Activated CD4-positive, alpha-beta T cell treated with anti-CD3 and anti-CD28 coated beads, Interleukin-2, Interleukin-6, amounts not matched to agents 100 ng/mL and 50 ng/mL, durations not matched to agents 16 hours and 8 hours (primary cell): ENCODE measurements at regions not wholly inside any gene's neighbourhood (a gene's known extent, or its start where the extent isn't known, plus 50 kb on each side); places are given as distances from the start of the nearest gene placed in this dataset.
"Not testable (repeated sequence)": the region's sequence is repeated elsewhere in the genome, so short reads cannot be mapped to it uniquely, and the experiment has no call there.

Experiments used
- DNase-seq: peaks from one replicate; pipeline ENCODE4 v3.0.0-alpha.2; 2020

DNA sequence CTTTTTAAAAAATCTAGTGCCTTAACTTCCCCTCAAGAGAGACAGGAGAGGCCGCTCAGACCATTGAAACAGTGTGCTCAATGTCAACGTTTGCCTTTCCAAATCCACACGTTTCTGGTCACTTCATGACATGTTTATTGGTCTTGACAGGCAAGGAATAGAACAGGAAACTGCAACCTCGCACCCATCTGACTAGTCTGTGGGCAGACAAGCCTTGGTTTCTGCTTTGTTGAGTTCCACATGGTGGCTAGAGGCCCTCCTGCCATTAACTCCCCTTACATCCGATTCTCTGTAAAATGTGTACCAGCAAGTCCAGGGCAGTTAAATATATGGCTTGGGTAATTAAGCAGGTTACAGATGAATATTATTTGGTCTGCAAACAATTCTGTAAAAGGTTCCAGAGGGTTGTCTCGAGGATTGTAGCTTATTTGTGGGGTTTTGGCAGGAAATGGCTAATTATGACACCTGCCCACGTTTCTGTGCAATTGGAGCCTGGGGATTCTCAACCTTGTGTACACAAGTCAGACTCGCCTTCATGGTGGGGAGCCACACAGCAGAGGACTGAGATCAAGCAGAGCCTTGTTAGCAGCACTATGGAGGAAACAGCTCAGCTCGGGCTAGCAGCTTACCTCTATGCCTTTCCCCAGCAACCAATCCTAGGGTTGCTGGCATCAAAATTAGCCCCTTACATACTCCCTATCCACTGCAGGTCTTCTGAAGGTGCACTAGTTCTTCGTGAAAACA is 317.5 kb upstream of the IGF1R start:
- DNase-seq = no peak

GRCh38 chr15:98331676-98332075 is 316.7 kb upstream of the IGF1R start:
- no peak for DNase-seq

- DNase-seq = no peak
Observed at GRCh38 chr15:98333251-98333650, 315.1 kb upstream of the IGF1R start.

DNA sequence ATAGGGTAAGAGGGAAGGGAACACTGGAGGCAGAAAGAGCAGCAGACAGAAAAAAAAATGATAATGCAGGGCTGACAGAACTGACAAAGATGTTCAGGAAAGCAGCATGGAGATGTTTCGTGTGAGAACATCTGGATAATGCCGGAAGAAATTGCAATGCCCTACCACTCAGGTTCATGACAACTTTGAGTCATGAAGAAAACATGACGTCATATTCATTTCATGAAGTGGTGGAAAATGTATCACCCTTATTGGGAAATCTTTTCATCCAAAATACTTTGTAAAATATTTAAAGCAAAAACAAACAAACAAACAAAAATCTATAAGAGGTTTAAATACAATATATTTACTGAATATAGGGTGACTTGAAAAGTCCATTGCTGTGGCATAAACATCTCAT is 305.4 kb upstream of the IGF1R start:
- no peak for DNase-seq

DNA sequence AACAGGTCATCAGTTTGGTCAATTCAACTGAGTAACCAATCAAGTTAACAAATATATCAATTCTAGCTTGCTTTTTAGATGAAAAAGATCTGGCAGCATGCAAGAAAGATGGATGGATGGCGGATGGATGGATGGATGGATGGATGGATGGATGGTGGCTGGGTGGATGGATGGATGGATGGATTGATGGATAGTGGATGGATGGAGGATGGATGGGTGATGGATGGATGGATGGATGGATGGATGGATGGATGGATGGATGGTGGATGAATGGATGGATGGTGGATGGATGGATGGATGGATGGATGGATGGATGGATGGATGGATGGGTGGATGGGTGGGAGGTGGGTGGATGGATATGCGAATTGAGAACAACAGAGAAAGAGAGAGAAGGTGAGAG is 303.7 kb upstream of the IGF1R start:
- no peak for DNase-seq

DNA sequence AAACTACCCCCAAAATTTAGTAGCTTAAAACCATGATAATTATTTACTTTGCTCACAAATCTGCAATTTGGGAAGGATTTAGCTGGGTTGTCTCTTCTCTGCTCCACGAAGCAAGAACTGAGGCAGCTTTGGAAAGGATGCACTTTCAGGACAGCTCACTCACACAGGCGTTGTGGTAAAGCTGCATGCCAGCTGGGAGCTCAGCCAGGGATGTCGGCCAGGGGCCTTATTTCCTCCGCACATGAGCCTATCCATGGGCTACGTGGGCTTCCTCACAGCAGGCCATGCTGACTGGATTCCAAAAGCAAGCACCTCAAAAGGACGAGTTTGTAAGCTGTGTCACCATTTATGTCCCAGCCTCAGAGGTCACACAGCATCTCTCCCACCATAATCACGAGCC is 301.3 kb upstream of the IGF1R start:
- no peak for DNase-seq

DNA sequence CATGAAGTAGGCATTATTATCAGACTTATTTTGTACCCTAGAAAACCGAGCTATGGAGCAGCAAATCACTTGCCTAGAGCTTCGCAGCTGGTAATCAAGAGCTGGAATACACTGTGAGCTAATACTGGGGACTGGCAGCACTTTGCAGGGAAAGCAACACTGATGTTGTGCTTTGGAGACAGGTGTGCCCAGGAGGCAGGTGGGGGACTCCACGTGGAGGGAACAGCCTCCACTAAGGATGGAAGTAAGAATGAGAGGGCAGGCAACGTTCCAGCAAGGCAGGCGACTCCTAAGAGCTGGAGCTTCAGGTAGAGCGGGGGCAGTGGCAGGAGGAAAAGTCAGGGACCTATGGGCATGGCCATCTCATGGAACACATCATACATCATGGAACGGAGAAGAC is 300.5 kb upstream of the IGF1R start:
- DNase-seq = no peak

DNA sequence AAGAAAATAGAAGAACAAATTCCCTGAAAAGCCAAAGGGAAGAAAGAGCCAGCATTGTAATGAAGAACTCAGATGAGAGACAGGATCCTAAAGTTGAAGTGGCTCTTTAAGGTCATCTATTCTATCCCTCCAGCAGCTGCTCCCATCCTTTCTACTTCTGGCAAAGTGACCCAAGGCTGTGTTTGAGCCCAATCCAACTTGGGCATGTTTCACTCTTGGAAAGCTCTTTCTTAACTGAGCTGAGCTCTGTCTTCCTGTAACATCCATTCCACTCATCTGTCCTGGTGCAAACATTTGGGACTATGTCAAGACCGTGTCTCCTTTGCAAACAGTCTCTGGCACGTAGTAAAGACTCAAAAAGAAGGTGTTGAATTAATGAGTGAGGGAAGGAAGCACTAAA is 298.1 kb upstream of the IGF1R start:
- no peak for DNase-seq

GRCh38 chr15:98358274-98358673 is 290.1 kb upstream of the IGF1R start:
- not testable (repeated sequence) for DNase-seq

DNA sequence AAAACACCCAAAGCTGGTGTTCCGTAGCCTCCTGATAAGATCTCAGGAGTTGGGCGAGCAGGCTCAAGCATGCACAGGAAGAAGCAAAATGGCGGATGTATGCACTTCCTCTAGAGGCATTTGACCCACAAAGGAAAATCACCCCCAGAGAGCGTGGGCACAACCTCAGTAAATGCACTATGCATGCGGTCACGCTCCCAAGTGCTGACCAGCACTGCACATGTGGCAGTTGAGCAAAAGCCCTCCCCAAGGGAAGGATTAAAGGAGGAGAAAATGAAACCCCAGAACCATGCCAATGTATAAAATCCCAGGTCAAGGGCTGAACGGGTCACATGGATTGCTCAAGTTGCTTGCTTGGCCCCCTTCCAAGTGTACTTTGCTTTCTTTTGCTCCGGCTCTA is 289.4 kb upstream of the IGF1R start:
- no peak for DNase-seq

DNA sequence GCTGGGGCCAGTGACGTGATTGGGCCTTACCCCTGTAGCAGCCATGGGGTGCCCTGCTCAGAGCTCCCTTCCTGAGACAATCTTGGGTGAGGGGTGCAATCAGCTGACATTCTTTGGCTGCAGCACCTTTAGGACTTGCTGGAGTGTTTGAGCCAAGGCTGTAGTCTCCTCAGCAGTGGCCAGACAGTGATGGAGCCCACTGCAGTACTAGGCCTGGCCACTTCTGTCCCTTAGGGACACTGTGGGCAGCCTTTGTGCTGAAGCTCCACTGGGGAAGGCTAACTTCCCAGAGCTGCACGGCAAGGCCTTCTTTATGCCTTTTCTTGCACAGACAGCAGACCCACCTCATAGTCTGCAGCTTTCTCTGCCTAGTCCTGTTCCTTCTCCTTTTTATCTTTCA is 284.9 kb upstream of the IGF1R start:
- DNase-seq = no peak

DNA sequence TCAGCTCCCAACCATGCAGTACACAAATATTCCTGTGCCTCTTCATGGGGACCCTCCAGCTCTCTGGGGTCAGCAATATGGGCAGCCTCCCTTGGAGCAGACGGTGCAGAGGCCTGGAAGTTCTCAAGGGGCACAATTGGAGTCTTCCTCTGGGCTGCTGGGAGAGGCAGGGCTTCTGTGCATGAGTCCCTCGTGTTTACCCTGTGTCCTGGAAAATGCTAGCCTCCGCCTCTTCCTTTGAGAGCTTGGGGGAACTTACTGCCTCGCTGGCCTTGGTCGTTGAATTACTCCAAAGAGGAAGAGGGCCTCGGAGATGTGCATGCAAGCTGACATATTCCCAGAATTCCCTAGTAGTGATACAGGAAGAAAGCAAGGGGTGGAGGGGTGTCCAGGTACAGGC is 284.4 kb upstream of the IGF1R start:
- no peak for DNase-seq

- DNase-seq = no peak
Observed at GRCh38 chr15:98369081-98369716, 279.1 kb upstream of the IGF1R start.

DNA sequence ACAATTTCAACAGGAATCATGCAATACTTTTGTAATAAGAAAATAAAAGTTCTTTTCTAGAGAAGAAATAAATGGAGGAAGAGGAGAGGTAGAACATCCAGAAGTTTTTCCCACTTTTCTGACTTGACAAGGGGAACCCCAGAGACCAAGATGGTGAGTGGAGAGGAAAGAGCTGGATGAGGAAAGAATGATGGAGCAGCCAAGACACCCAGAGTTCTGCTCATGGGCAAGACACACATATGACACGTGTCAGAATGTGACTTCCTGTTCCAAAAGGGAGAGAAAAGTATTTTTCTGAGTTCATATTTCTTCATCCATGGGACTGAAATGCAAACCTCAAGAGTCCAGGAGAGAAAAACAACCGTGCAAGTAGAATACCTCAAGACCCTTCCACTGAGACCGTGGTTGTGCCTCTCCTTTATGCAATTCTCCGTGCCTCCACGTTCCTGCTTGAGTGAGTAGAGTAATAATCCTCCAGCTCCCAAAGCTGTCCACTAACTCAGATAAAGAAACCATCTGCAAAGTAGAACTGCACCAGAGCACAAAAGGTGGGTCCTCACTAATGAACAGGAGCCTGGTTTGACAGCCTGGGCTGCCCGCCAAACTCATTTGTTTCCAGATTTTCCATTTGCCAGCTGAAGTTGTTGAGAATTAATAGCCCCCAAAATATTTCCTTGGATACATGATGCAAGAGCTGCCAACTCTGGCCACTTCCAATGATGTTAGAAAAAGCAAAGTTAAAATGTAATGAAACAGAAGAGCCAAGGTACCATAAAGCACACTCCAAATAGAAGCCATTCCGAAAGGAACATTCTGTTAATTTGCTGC is 272.6 kb upstream of the IGF1R start:
- DNase-seq = no peak

DNA sequence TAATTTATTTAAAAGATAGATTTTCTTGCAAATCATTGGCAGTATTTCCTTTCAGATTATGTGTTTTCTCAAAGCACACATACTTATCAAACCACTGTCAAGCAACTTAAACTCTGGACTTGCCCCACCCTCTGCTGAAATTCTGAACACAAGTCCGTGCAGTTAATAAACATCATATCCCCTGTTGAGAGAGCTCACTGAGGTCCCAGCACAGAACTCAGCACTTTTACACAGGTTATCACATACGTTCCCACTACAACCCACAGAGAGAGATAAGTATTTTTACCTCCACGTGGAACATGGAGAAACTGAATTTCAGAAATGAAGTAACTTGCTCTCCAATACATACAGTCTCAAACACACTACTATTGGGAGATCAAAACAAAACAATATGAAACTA is 267.6 kb upstream of the IGF1R start:
- no peak for DNase-seq

- DNase-seq = no peak
Observed at GRCh38 chr15:98381446-98381845, 266.9 kb upstream of the IGF1R start.

- no peak for DNase-seq
Observed at GRCh38 chr15:98382139-98382538, 266.2 kb upstream of the IGF1R start.

DNA sequence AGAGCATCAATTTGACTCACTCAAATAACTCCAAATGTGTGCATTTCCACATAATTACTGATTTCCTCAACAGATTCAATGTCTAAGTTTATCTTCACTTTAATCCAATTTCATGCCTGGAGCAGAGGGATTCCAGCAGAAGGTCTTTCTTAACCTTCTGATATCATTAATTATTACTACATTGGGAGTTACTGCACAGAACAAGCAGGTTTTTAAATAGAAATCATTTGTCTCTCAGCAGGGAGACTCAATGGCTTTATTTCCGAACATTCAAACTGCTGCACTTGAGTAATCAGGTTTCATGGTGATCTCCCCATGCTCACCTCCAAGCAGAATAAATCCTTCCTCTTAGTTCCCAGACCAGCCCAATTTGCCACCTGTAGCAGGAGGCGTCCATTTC is 264.8 kb upstream of the IGF1R start:
- no peak for DNase-seq

- DNase-seq = no peak
Observed at GRCh38 chr15:98384328-98385029, 263.9 kb upstream of the IGF1R start.

DNA sequence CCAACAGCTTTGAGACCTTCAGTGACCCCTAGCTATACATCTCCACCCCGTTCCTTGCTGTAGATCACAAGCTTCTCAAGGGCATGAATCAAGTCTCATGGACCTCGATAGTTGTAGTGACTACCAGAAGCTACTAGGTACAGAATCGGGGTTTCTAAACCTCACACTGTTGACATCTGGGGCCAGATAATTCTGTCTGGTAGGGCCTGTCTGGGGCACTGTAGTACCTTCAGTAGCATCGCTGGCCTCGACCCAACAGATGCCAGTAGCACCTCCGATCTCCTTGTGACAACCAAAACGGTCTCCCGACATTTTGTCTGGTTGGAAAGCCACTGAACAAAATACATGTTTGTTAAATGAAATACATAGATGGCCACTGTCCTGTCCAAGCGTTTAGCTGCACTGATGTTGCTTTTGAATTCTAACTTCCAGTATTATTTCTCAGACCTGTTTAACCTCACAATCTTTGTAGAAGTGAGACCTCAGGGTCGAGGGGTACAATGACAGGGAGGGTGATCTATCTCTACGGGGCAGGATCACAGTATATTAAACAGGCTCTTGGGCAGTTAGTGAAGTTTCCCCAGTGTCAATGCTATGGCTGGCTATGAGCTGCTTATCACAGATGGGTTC is 262.5 kb upstream of the IGF1R start:
- DNase-seq = no peak

DNA sequence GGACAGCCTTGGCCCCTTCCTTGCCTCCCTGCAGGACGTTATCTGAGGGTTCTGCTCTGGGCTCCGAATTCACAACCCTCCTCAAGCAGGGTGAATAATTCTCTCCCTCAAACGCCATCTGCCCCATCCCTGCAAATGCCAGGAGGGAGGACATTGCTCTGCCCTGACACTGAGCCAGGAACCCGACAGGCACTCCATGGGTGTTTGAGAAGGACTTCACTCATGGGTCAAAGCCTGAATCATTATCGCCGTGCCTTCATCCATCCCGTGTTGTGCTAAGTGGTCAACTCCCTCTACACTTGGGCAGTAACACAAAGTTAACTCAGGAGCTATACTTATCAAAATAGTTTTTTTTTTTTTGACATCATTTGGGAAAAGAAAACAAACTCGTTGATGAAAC is 261.8 kb upstream of the IGF1R start:
- DNase-seq = no peak

GRCh38 chr15:98387866-98388265 is 260.5 kb upstream of the IGF1R start:
- no peak for DNase-seq

DNA sequence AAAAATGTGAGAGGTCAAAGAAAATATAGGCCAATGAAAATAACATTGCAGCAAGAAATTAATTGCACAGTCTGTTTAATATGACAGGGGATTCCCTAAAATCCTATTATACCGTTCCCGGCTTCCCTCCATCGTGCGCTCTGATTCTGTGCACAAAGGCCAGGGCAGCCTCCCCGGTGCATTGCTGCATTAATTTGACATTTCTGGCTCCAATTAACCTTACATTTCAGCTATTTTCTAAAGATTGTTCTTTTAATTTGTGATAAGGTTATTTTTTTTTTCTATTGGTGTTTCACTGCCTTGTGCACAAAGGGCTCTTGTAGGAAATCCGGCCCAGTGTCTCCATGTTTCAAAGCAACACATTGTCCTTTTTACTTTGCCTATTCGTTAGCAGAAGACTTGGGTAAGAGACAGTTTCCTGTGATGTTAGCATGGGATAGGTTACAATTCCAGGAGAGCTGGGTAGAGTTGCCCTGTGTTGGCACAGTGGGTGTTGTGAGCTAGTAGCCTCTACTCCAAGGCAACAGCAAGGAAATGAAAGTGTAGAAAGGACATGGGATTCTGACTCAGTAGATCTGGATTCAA is 257.3 kb upstream of the IGF1R start:
- no peak for DNase-seq
